H4 (cell line): ENCODE measurements at regions not wholly inside any gene's neighbourhood (a gene's known extent, or its start where the extent isn't known, plus 50 kb on each side); places are given as distances from the start of the nearest gene placed in this dataset.

ENCODE experiments used
- DNase-seq: peaks from one replicate; pipeline ENCODE4 v3.0.0-alpha.2; 2015; ENCODE audit warnings: low spot score

- DNase-seq: no peak
Measured at GRCh38 chr6:164561656-164562055, 747.7 kb downstream of the C6orf118 start.

DNA sequence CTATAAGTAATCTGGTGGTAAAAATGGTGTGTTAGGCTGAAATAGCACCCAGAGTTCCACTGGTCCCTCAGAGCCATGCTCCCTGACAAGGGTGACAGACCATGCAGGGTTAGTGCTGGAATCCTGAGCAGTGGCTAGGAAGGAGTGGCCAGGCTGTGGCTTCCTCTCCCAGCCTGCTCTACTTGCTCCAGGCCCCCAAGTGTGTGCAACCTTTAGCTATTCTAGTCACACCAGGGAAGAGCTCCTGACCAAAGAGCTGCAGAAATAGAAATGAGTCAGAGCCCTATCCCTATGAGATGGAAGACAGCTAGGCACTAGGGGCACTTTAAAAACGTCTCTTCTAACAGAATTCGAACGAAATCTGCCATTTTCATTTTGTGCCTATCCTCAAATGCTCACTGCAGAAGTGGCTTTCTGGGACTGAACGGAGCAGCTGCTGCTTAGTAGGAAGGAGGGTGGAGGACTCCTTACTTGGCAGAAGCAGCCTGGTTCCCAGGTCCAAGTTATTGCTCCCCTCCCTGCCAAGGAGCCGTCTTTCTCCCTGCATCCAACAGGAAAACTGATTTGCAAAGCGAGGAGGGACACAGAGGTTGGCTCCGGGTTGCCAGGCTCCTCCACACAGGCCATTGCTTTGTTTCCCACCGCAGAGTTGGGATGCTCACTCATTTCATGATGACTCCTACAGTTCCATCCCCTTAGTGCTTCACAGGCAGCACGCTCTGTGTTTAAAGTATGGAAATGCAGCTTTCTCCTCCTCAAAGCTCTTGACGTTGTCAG is 754.5 kb downstream of the C6orf118 start:
- DNase-seq: no peak

DNA sequence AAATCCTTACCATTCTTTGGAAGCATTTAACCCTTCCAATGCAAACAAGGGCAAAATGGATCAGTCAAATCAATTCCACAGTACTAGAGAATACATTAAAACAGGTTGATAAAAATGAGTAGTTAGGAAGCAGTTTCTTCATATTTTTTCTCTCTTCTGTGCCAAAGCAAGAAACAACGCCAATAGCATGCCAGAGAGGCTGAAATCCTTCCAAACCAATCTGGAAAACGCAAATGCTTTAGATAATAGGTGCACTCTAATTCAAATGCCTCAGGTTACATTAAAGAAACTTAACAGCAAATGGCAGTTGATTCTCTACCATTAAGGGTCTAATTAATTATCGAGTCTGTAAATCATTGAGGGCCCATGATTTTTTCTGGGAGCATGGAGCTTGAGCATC is 755.2 kb downstream of the C6orf118 start:
- no peak for DNase-seq

DNA sequence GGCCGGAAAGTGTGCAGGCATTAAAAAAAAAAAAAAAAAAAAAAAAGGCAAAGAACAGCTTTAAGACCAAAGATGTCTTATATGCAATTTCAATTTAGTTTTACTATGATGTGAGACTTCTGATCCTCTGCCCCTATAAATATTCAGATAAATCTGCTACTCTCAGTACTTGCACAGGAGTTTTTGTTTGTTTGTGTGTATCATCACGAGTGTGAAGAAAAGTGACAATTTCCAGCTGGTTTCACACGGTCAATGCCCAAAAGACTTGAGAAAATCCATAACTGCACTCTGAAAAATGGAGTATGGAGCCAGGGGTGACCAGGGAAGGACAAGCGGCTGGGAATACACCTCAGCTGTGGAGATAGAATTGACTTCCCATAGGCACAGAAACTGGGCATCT is 757.7 kb downstream of the C6orf118 start:
- DNase-seq: no peak

DNA sequence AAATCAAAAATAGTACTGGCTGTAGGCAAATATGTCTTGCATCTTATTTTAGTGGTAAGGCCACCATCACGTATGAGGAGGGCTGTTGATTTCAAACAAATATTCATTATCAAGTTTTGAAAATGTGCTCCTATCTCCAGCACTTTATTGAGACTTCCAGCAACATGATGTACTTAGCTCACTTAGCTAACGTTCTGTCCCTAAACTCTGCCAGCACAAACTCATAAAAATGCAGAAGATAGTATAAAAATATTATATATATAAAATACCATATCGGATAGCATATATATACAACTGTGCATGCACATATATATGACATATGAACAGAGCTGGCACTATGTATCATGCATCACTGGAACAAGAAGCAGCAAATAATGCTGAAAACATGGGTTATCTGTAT is 762.3 kb downstream of the C6orf118 start:
- DNase-seq: no peak

GRCh38 chr6:164546263-164546662 is 763.1 kb downstream of the C6orf118 start:
- no peak for DNase-seq

GRCh38 chr6:164534070-164534766 is 775.2 kb downstream of the C6orf118 start:
- no peak for DNase-seq

DNA sequence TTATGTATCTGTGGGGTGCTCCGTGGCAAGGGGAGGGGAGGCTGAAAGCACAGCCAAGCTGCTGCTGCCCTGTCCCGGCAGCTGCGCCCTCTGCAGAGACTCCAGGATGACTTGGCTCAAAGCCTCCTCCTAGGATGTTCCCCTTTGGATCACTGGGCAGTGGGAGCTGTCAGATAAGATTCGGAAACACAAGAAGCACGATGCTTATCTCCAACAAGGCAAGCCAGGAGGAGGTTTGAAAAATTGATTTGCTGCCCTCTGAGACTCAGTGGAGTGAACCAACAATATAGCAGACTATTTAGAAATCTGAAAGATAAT is 776.4 kb downstream of the C6orf118 start:
- DNase-seq: no peak

DNA sequence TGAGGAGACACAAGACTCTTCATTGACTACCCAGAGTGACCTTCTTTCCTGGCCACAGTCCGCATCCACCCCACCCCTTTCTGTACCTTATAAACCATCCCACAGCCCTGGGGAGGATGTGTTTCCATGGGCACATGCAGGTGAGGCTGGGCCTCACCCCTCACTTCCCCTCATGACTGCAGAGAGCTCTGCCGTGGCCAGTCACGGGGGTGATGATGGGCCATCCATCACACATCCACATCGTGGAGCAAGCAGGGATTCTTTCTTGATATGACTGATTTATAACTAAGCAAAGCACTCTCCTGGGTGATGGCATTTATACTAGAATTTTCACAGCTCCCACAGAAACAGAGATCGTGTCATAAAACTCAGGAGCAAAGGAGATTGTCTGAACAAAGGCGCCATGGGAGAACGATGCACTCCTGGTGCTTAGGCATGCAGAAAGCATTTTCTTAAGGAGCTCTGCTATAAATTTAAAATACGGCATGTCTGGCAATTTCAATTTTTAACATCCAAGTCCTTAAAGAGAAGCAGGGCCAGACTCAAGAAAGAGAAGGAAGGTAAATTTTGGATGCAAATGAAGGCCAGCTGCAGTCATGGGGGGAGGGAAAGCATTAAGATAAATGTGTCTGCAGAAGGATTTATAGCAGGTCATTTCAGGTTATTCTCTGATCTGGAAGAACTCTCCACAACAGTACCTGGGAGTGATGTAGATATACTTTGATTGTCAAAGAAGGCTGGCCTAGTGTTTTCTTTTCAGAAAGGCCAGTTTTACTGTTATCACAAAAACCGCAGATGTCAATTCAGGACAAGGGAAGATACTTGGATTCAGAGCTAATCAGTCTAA is 777.0 kb downstream of the C6orf118 start:
- DNase-seq: no peak

- no peak for DNase-seq
Measured at GRCh38 chr6:164531736-164532135, 777.7 kb downstream of the C6orf118 start.

DNA sequence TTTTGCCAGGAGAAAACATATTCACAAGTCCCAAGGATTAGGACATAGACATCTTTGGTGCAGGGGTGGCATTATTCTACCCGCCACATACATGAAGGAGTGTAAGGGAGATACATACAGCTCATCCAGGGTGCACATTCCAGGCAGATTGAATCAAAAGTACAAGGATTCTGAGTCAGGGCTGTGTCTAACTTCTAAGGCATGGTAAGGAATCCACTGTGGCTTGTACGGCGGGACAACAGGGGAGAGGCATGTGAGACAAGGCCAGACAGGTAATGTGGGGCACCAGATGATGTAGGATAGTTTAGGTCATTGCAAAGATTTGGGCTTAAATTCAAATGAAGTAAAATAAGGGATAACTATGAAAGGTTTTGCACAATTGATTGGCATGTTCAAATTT is 780.9 kb downstream of the C6orf118 start:
- DNase-seq: no peak

DNA sequence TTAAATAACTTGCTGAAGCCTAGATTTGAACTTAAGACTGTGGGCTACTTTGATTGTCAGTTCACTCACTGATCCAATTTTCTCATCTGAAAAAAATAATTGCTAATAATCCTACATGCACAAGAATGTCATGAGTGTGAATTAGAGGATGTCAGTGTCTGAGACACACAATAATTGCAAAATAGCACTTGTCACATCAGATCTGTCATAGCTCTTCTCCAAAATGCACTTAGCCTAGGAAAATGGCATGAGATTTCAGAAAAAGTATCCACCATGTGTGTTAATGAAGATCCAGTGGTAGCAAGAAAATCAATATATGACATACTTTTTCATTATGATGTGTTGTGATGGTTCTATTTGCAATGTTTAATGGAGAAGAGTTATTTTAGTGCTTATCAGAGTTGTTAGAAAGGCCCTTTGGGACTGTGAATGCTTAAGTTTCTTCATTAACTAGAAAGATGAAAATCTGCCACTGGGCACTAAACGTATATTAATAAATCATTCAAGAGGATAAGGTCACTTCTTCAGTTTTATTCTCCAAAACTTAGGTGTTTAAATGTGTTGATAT is 786.2 kb downstream of the C6orf118 start:
- DNase-seq: no peak

DNA sequence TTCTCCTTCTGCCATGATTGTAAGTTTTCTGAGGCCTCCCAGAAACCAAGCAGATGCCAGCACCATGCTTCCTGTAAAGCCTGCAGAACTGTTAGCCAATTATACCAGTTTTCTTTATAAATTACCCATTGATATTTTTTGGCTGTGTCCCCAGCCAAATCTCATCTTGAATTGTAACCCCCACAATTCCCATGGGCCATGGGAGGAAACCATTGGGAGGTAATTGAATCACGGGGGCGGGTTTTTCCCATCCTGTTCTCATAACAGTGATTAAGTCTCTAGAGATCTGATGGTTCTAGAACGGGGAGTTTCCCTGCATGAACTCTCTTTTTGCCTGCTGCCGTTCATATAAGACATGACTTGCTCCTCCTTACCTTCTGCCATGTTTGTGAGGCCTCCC is 788.5 kb downstream of the C6orf118 start:
- DNase-seq: no peak

- no peak for DNase-seq
Measured at GRCh38 chr6:164507206-164507940, 802.0 kb downstream of the C6orf118 start.

DNA sequence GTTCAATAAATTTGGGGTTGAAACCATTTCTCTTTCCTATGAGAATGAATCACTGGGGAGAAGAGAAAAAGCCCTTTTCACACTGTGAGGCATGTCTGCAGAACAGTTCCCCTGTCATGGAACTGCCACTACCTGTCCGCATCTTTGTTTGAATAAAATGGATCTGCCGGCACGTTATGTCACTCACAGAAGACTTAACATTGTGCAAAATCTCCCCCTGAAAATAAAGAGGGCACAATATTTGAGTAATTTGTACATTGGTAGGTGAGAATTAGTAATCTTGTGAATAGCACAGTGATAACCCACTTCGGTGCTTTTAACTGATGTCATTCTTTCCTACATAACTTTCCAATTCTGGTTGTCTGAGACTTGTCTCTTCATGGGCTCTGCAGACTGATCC is 804.0 kb downstream of the C6orf118 start:
- no peak for DNase-seq

- DNase-seq: no peak
Measured at GRCh38 chr6:164502833-164503232, 806.6 kb downstream of the C6orf118 start.

GRCh38 chr6:164495882-164496495 is 813.4 kb downstream of the C6orf118 start:
- DNase-seq: no peak

- DNase-seq: no peak
Measured at GRCh38 chr6:164478426-164478825, 831.0 kb downstream of the C6orf118 start.

DNA sequence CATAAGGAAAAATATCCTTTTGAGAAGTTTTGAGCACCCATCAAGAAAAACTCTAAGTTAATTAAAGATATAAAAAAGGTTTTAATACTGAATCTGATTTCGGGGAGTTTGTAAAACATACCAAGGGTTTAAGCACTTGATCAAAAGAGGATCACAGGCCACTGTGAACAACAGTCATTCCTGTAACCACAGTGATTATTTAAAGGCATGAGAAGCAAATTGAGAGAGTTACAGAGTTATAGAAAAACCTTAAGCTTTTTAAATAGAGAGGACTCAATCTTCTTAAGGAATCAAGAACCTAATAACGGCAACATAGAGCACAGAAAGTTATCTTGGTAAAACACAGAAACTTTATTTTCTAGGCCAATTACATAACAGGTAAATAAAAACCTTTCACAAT is 831.6 kb downstream of the C6orf118 start:
- no peak for DNase-seq

DNA sequence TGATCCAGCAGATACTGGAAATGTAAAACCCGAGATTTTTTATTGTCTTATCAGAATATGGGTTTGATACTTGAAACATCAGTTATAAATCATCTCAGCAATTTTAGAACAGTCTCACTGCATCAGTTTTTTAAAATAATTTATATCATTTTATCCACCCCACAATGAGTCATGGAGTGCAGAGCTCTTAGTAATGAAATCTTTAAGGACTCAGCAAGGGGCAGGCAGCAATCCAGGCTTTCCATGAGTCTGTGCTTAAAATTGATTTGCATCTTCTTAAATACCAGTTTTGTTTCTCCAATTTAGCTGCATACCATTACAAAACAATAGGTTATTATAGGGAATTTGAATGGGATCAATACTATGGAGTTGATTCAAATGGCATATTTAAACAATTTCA is 832.3 kb downstream of the C6orf118 start:
- no peak for DNase-seq

GRCh38 chr6:164469276-164469949 is 840.0 kb downstream of the C6orf118 start:
- no peak for DNase-seq
